GM12878 (cell line): ENCODE measurements at regions not wholly inside any gene's neighbourhood (a gene's known extent, or its start where the extent isn't known, plus 50 kb on each side); places are given as distances from the start of the nearest gene placed in this dataset.

Experiments
- CBFB ChIP-seq: IDR thresholded peaks from 2 replicates; pipeline ENCODE4 v1.6.1; 2016; ENCODE audit warnings: antibody characterized with exemption, low read depth
- CTCF ChIP-seq, 3 experiments: IDR thresholded peaks in 2 of 3; conservative IDR thresholded peaks in 1 of 3; 2 replicates each; pipeline ENCODE4 v1.5.1; 2011; ENCODE audit warnings: low read depth in 3 of 3, low read length in 3 of 3, mild to moderate bottlenecking in 3 of 3, control low read depth in 2 of 3, moderate library complexity in 2 of 3, inconsistent platforms in 1 of 3, mixed read lengths in 1 of 3; ENCODE audit not compliant: control insufficient read depth in 2 of 3, insufficient read depth in 1 of 3; ENCODE audit errors: extremely low read depth in 1 of 3
- ESRRA ChIP-seq: IDR thresholded peaks from 2 replicates; pipeline ENCODE4 v1.6.1; 2012; ENCODE audit warnings: mild to moderate bottlenecking, low read length, improper control_type of control experiment
- KAT2A ChIP-seq: conservative IDR thresholded peaks from 2 replicates; pipeline ENCODE4 v1.6.1; 2011; ENCODE audit warnings: low read depth, low read length; ENCODE audit not compliant: control insufficient read depth
- MYC ChIP-seq: IDR thresholded peaks from 2 replicates; pipeline ENCODE4 v1.6.1; 2011; ENCODE audit warnings: mild to moderate bottlenecking, low read length, moderate library complexity, inconsistent platforms; ENCODE audit not compliant: insufficient read depth, insufficient replicate concordance, insufficient read length, severe bottlenecking
- NR2F1 ChIP-seq: fragments of 450-650 bp; conservative IDR thresholded peaks from 2 replicates; pipeline ENCODE4 v1.6.1; 2017; ENCODE audit warnings: mild to moderate bottlenecking
- PRDM15 ChIP-seq: fragments of 450-650 bp; formaldehyde crosslinking; IDR thresholded peaks from 2 replicates; pipeline ENCODE4 v1.4.0; 2020; ENCODE audit warnings: mild to moderate bottlenecking, moderate library complexity
- RELA ChIP-seq: fragments of 450-650 bp; IDR thresholded peaks from 2 replicates; pipeline ENCODE4 v1.8.0; 2014; ENCODE audit warnings: borderline replicate concordance; ENCODE audit not compliant: partially characterized antibody
- REST ChIP-seq: IDR thresholded peaks from 2 replicates; pipeline ENCODE4 v1.6.1; 2012; ENCODE audit warnings: mild to moderate bottlenecking, low read depth, low read length

GRCh38 chr13:77480066-77480465 lies 55.4 kb upstream of the SCEL start:
- TF ChIP-seq NR2F1 = no peak
- no peak for TF ChIP-seq KAT2A
- TF ChIP-seq CBFB = no peak
- no peak for TF ChIP-seq CTCF (IDR thresholded peaks at IDR 0.05 in 2 of 3, conservative IDR thresholded peaks at IDR 0.05 in 1 of 3; ENCODE audit: control insufficient read depth in 2 of 3, extremely low read depth in 1 of 3, insufficient read depth in 1 of 3, low read depth in 3 of 3, low read length in 3 of 3)
- no peak for TF ChIP-seq PRDM15 (CRISPR knock-in tag)
- no peak for TF ChIP-seq REST
- no peak for TF ChIP-seq ESRRA
- no peak for TF ChIP-seq MYC
- TF ChIP-seq RELA = no peak
